Cardiac fibroblast (primary cell): ENCODE measurements at regions not wholly inside any gene's neighbourhood (a gene's known extent, or its start where the extent isn't known, plus 50 kb on each side); places are given as distances from the start of the nearest gene placed in this dataset.

Source experiments
- DNase-seq, 2 donors: peaks; one replicate each; pipeline versions ENCODE4 v3.0.0 to v3.0.0-alpha.2; 2010; ENCODE audit warnings: low read depth in 2 of 2
- H3K4me3 ChIP-seq, 2 donors: replicated peaks in 1 of 2; 1 replicate in 1 of 2; 2 replicates in 1 of 2; pipeline ENCODE4 v1.5.1; 2011; ENCODE audit warnings: low read depth in 2 of 2, low read length in 2 of 2, mild to moderate bottlenecking in 2 of 2, moderate library complexity in 1 of 2
- TF ChIP-seq, protein P1 (sequence below): IDR thresholded peaks from one replicate; pipeline ENCODE4 v1.5.1; 2011; ENCODE audit warnings: low read depth, mild to moderate bottlenecking, low read length, inconsistent platforms

DNA sequence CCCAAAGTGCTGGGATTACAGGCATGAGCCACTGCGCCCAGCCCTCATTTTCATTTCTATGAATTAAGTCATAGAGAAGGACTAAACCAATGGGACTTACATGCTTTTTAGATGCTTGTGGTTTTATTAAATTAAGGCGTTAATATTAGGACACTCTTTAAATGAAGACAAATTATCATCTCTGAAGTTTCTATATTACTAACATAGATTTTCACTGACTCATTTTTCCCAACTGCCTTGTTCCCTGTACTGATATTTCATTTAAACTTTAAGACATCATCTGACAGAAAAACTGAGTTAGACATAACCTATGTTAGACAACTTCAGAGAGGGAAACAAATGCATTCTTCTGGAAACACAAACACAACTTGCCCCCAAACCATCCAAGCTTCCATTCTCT is 99.8 kb downstream of the BTG1 start:
- TF ChIP-seq, protein P1, sequence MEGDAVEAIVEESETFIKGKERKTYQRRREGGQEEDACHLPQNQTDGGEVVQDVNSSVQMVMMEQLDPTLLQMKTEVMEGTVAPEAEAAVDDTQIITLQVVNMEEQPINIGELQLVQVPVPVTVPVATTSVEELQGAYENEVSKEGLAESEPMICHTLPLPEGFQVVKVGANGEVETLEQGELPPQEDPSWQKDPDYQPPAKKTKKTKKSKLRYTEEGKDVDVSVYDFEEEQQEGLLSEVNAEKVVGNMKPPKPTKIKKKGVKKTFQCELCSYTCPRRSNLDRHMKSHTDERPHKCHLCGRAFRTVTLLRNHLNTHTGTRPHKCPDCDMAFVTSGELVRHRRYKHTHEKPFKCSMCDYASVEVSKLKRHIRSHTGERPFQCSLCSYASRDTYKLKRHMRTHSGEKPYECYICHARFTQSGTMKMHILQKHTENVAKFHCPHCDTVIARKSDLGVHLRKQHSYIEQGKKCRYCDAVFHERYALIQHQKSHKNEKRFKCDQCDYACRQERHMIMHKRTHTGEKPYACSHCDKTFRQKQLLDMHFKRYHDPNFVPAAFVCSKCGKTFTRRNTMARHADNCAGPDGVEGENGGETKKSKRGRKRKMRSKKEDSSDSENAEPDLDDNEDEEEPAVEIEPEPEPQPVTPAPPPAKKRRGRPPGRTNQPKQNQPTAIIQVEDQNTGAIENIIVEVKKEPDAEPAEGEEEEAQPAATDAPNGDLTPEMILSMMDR: no peak
- no peak overlapping the region for H3K4me3 ChIP-seq
- no peak for DNase-seq

DNA sequence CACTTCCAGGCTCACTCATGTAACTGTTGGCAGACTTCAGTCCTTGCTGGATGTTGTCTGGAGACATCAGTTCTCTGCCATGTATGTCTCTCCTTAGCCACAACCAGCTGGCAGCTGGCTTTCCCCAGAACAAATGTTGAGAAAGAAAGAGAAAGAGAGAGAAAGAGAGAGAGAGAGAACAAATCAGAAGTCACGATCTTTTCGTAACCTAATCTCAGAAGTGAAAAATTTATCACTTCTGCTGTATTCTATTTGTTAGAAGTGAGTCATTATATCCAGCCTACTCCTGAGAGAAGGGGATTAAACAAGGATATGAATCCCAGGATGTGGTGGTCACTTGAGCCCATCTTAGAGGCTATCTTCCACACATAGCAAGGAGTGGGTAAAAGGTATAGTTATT is 101.2 kb downstream of the BTG1 start:
- no peak overlapping the region for H3K4me3 ChIP-seq
- TF ChIP-seq, protein P1: no peak
- DNase-seq: no peak

DNA sequence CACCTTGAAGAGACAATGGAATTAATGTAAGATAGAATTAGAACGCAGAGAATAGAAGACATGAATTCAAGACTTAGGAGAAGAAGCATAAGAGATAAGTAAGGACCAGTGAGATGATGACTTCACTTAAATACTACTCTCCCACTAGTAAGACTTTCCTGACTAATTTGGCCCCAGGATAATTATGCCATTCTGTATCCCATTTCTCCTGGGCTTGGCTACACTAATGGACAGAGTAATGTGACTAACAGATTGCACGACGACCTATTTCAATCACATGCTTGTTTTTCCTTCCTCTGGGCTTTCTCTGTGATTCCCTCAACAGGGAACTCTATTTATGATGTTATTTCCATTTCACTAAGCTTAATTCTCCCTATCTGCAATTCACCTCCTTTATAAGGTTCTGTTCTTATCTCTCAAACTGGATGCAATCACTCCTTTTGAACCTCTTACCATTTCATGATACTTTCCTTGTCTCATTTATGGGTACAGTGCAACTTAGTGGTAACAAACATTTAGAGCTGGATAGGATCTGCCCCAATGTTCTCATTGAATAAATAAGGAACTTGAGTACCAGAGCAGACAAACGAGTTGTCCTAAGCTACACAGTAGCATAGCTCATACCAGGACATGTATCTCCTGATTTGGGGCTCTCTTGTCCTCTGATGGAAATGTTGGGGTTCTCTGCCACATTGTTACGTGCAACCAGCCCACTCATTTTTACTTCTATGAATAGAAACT is 102.7 kb downstream of the BTG1 start:
- TF ChIP-seq, protein P1: no peak
- H3K4me3 ChIP-seq: no peak overlapping the region
- DNase-seq: no peak

- DNase-seq: peak in 1 of 2 donors; percentile 66
- TF ChIP-seq, protein P1: no peak
These were observed 103.9 kb downstream of the BTG1 start for GRCh38 chr12:92041742-92042141.

GRCh38 chr12:92039046-92039445 is 106.6 kb downstream of the BTG1 start:
- TF ChIP-seq, protein P1: no peak
- no peak for DNase-seq
- H3K4me3 ChIP-seq: no peak overlapping the region

More at GRCh38 chr12:92041742-92042141, 103.9 kb downstream of the BTG1 start:
- no peak overlapping the region for H3K4me3 ChIP-seq

- no peak for DNase-seq
- no peak overlapping the region for H3K4me3 ChIP-seq
These were observed 107.2 kb downstream of the BTG1 start for GRCh38 chr12:92038476-92038875.

More at GRCh38 chr12:92038476-92038875, 107.2 kb downstream of the BTG1 start:
- TF ChIP-seq, protein P1: no peak
